Activated CD4-positive, alpha-beta T cell treated with anti-CD3 and anti-CD28 coated beads for 4 hours (primary cell): ENCODE measurements at regions not wholly inside any gene's neighbourhood (a gene's known extent, or its start where the extent isn't known, plus 50 kb on each side); places are given as distances from the start of the nearest gene placed in this dataset.

Source experiments
- DNase-seq, 2 donors: peaks; one replicate each; pipeline ENCODE4 v3.0.0-alpha.2; 2020

DNA sequence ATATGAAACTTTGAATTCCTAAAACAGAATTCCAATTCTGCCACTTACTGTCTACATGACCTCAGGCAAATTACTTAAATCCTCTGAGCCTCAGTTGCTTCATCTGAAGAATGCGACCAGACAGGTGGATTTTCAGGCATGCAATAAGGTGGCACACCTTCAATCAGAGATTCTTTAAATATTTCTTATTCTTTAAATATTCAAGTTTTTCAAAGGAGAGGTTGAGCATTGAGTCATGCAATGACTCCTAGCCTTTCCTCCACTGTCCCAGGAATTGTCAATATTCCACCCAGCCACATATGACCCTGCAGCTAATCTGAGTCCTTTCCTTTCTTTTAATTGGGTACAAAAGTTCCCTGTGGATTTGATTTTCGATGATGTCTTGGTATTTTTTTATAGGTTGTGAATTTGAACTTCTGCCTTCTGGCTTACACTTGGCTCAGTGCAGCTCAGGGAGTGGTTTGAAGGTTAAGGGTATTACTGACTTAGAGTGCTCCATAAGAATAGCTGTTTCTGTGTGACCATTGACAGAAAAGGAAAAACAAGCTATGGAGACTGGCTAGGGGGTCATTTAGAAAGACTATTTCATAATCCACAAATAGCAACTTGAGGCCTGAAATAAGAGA is 52.2 kb upstream of the PRDX6 start:
- DNase-seq, result no peak

DNA sequence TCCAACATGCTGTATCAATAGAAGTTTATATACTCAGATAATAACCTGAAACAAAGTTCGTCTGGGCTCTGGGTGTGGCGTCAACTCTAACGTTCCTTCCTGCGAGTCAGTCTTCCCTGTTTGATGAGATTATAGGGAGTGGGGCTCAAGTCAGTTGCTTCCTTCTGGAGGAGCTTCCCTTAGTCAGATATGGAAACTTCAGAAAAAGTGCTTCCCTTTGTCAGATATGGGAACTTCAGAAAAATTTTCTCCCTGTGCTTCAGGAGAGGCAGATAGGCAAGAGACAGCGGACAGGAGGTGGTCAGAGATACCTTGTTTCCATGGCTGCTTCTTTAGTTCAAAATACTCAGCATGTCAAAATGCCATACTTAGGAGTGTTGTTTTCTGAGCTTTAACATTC is 51.1 kb upstream of the PRDX6 start:
- DNase-seq, result no peak

DNA sequence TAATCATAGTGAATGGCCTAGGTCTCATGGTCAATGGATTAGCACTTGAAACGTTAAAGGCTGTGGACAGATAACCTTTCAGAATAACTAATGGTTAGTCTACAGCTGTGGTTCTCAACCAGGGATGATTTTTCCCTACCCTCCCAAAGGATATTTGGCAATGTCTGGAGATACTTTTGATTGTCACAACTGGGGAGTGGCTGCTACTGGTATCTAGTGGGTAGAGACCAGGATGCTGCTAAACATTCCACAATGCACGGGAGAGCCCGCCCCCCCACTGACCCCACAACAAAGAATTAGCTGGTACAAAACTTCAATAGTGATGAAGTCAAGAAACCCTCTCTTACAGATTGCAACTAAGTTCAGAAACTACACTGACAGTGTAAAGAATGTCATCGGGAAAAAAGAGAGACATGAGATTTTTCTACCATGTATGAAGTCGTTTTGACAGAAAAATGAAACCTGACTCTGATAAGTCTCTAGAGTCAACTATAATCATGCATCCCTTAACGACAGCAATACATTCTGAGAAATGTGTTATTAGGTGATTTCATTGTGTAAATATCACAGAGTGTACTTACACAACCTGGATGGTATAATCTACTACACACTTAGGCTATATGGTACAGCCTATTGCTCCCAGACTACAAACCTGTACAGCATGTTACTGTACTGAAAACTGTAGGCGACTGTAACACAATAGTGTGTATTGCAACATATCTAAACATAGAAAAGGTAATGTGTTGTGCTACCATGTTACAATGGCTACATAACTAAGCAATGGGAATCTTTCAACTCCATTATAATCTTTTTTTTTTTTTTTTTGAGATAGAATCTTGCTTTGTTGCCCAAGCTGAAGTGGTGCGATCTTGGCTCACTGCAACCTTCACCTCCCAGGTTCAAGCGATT is 49.7 kb upstream of the PRDX6 start:
- no peak for DNase-seq
